ENCODE measurements at regions not wholly inside any gene's neighbourhood (a gene's known extent, or its start where the extent isn't known, plus 50 kb on each side); places are given as distances from the start of the nearest gene placed in this dataset.

GRCh38 chr6:139540276-139540675 is 165.8 kb upstream of the CITED2 start:
- H3K4me1 Mint-ChIP-seq: peaks cover 37% of the 10 kb centered on the region
- ChIA-PET CTCF (interaction anchor here (1.5 kb wide), 1 partner anchor 39 kb away, joined by 4 read pairs; no protein-coding TSS in a partner anchor), POLR2A (no interaction called here)
- ATAC-seq: peak; percentile 96
- DNase-seq: peak; percentile 80
- peak overlapping the region; percentile 17 for H3K4me3 Mint-ChIP-seq
- H3K27ac Mint-ChIP-seq: peak overlapping the region; percentile 35
- intact Hi-C loops (cut with DNase I, micrococcal nuclease): loop anchor here in 1 of 2 experiments (1.0 kb wide), 2 partner anchors 25 to 165 kb away; no protein-coding TSS in a partner anchor
- no peaks in the 10 kb centered on the region for H3K36me3 Mint-ChIP-seq (ENCODE audit: low read depth)
- H3K27me3 Mint-ChIP-seq: no peaks in the 10 kb centered on the region
- H3K9me3 Mint-ChIP-seq (ENCODE audit: low read depth): no peaks in the 10 kb centered on the region

- ATAC-seq (peak; percentile 60), DNase-seq (no peak)
- Mint-ChIP-seq H3K36me3 (ENCODE audit: low read depth) (no peaks in the 10 kb centered on the region), H3K4me3 (no peak overlapping the region), H3K27me3 (no peaks in the 10 kb centered on the region), H3K4me1 (peaks cover 38% of the 10 kb centered on the region), H3K9me3 (ENCODE audit: low read depth) (no peaks in the 10 kb centered on the region), H3K27ac (peak overlapping the region; percentile 35)
- intact Hi-C loops (cut with DNase I, micrococcal nuclease): loop anchor here in 1 of 2 experiments (1.0 kb wide), 2 partner anchors 25 to 165 kb away; no protein-coding TSS in a partner anchor
- CTCF ChIA-PET: interaction anchor here (1.5 kb wide), 1 partner anchor 38 kb away, joined by 4 read pairs; no protein-coding TSS in a partner anchor
- POLR2A ChIA-PET: no interaction called here
Measured at GRCh38 chr6:139539852-139540251, 165.4 kb upstream of the CITED2 start.

GRCh38 chr6:139538366-139538765 is 163.9 kb upstream of the CITED2 start:
- H3K4me1 Mint-ChIP-seq: peaks cover 52% of the 10 kb centered on the region
- H3K4me3 Mint-ChIP-seq: no peak overlapping the region
- CTCF ChIA-PET: no interaction called here

GRCh38 chr6:139536751-139537617 is 162.5 kb upstream of the CITED2 start:
- CTCF ChIA-PET: interaction anchor here (0.7 kb wide), 1 partner anchor 1243 kb away, joined by 3 read pairs; no protein-coding TSS in a partner anchor
- no peaks in the 10 kb centered on the region for H3K36me3 Mint-ChIP-seq (ENCODE audit: low read depth)
- no peaks in the 10 kb centered on the region for H3K27me3 Mint-ChIP-seq
- ATAC-seq (no peak), DNase-seq (no peak)
- POLR2A ChIA-PET: no interaction called here
- peaks cover 47% of the 10 kb centered on the region for H3K4me1 Mint-ChIP-seq
- H3K4me3 Mint-ChIP-seq: no peak overlapping the region
- no peaks in the 10 kb centered on the region for H3K9me3 Mint-ChIP-seq (ENCODE audit: low read depth)
- H3K27ac Mint-ChIP-seq: no peak overlapping the region
- intact Hi-C loops (cut with DNase I, micrococcal nuclease): no loop called here

More at GRCh38 chr6:139538366-139538765, 163.9 kb upstream of the CITED2 start:
- no peaks in the 10 kb centered on the region for H3K9me3 Mint-ChIP-seq (ENCODE audit: low read depth)
- no peaks in the 10 kb centered on the region for H3K27me3 Mint-ChIP-seq
- ATAC-seq (no peak), DNase-seq (no peak)
- POLR2A ChIA-PET: no interaction called here
- H3K27ac Mint-ChIP-seq: peak overlapping the region; percentile 33
- intact Hi-C loops (cut with DNase I, micrococcal nuclease): no loop called here
- H3K36me3 Mint-ChIP-seq (ENCODE audit: low read depth): no peaks in the 10 kb centered on the region

GRCh38 chr6:139534472-139535115 is 160.1 kb upstream of the CITED2 start:
- peaks cover 41% of the 10 kb centered on the region for H3K4me1 Mint-ChIP-seq
- CTCF ChIA-PET: no interaction called here
- ATAC-seq (no peak), DNase-seq (no peak)
- H3K9me3 Mint-ChIP-seq (ENCODE audit: low read depth): no peaks in the 10 kb centered on the region
- POLR2A ChIA-PET: no interaction called here
- H3K36me3 Mint-ChIP-seq (ENCODE audit: low read depth): no peaks in the 10 kb centered on the region
- H3K27me3 Mint-ChIP-seq: no peaks in the 10 kb centered on the region
- intact Hi-C loops (cut with DNase I, micrococcal nuclease): no loop called here
- H3K27ac Mint-ChIP-seq: peak overlapping the region; percentile 87
- peak overlapping the region; percentile 20 for H3K4me3 Mint-ChIP-seq

- intact Hi-C loops (cut with DNase I, micrococcal nuclease): no loop called here
- Mint-ChIP-seq H3K27ac (peak overlapping the region; percentile 76), H3K9me3 (ENCODE audit: low read depth) (no peaks in the 10 kb centered on the region), H3K4me3 (peak overlapping the region; percentile 20), H3K27me3 (no peaks in the 10 kb centered on the region), H3K36me3 (ENCODE audit: low read depth) (no peaks in the 10 kb centered on the region), H3K4me1 (peaks cover 46% of the 10 kb centered on the region)
- ChIA-PET CTCF (no interaction called here), POLR2A (no interaction called here)
- ATAC-seq (no peak), DNase-seq (no peak)
Measured at GRCh38 chr6:139533573-139534471, 159.4 kb upstream of the CITED2 start.

- Mint-ChIP-seq H3K27ac (peak overlapping the region; percentile 76), H3K4me3 (no peak overlapping the region), H3K9me3 (ENCODE audit: low read depth) (no peaks in the 10 kb centered on the region), H3K4me1 (peaks cover 48% of the 10 kb centered on the region), H3K36me3 (ENCODE audit: low read depth) (no peaks in the 10 kb centered on the region), H3K27me3 (no peaks in the 10 kb centered on the region)
- intact Hi-C loops (cut with DNase I, micrococcal nuclease): no loop called here
- CTCF ChIA-PET: no interaction called here
- DNase-seq: no peak
- ATAC-seq: no peak
- POLR2A ChIA-PET: no interaction called here
Measured at GRCh38 chr6:139533171-139533570, 158.7 kb upstream of the CITED2 start.

- H3K27ac Mint-ChIP-seq: peak overlapping the region; percentile 91
- no peaks in the 10 kb centered on the region for H3K9me3 Mint-ChIP-seq (ENCODE audit: low read depth)
- ChIA-PET POLR2A (interaction anchor here (0.7 kb wide), 1 partner anchor 28 kb away, joined by 3 read pairs; no protein-coding TSS in a partner anchor), CTCF (interaction anchor here (0.6 to 1.2 kb wide), 4 partner anchors 11 to 436 kb away, joined by 3 to 6 read pairs (median 3); partner anchors contain the start of gene CITED2)
- ATAC-seq (peak; percentile 86), DNase-seq (peak; percentile 58)
- H3K27me3 Mint-ChIP-seq: no peaks in the 10 kb centered on the region
- no peaks in the 10 kb centered on the region for H3K36me3 Mint-ChIP-seq (ENCODE audit: low read depth)
- peak overlapping the region; percentile 50 for H3K4me3 Mint-ChIP-seq
- intact Hi-C loops (cut with DNase I, micrococcal nuclease): no loop called here
- H3K4me1 Mint-ChIP-seq: peaks cover 55% of the 10 kb centered on the region
Measured at GRCh38 chr6:139531148-139532115, 157.0 kb upstream of the CITED2 start.

- no peaks in the 10 kb centered on the region for H3K9me3 Mint-ChIP-seq (ENCODE audit: low read depth)
- DNase-seq: no peak
- peaks cover 52% of the 10 kb centered on the region for H3K4me1 Mint-ChIP-seq
- no peaks in the 10 kb centered on the region for H3K36me3 Mint-ChIP-seq (ENCODE audit: low read depth)
- peak overlapping the region; percentile 91 for H3K27ac Mint-ChIP-seq
- ChIA-PET CTCF (interaction anchor here (1.0 to 1.2 kb wide), 3 partner anchors 10 to 156 kb away, joined by 3 to 6 read pairs (median 3); partner anchors contain the start of gene CITED2), POLR2A (no interaction called here)
- H3K4me3 Mint-ChIP-seq: peak overlapping the region; percentile 50
- ATAC-seq: peak; percentile 32
- no peaks in the 10 kb centered on the region for H3K27me3 Mint-ChIP-seq
- intact Hi-C loops (cut with DNase I, micrococcal nuclease): no loop called here
Measured at GRCh38 chr6:139530561-139530960, 156.1 kb upstream of the CITED2 start.

GRCh38 chr6:139529420-139529819 is 155.0 kb upstream of the CITED2 start:
- intact Hi-C loops (cut with DNase I, micrococcal nuclease): loop anchor here in 1 of 2 experiments (10.0 kb wide), 1 partner anchor 1795 kb away; no protein-coding TSS in a partner anchor
- ChIA-PET CTCF (interaction anchor here (0.8 kb wide), 1 partner anchor 12 kb away, joined by 3 read pairs; no protein-coding TSS in a partner anchor), POLR2A (no interaction called here)
- Mint-ChIP-seq H3K9me3 (ENCODE audit: low read depth) (no peaks in the 10 kb centered on the region), H3K4me1 (peaks cover 46% of the 10 kb centered on the region), H3K27ac (peak overlapping the region; percentile 78), H3K27me3 (no peaks in the 10 kb centered on the region), H3K36me3 (ENCODE audit: low read depth) (no peaks in the 10 kb centered on the region), H3K4me3 (no peak overlapping the region)
- DNase-seq: no peak
- no peak for ATAC-seq
